NCI-H226 (cell line): ENCODE measurements at regions not wholly inside any gene's neighbourhood (a gene's known extent, or its start where the extent isn't known, plus 50 kb on each side); places are given as distances from the start of the nearest gene placed in this dataset.
"Not testable (repeated sequence)": the region's sequence is repeated elsewhere in the genome, so short reads cannot be mapped to it uniquely, and the experiment has no call there.

ENCODE experiments used
- DNase-seq: peaks from one replicate; pipeline ENCODE4 v3.0.0-alpha.2; 2015

DNA sequence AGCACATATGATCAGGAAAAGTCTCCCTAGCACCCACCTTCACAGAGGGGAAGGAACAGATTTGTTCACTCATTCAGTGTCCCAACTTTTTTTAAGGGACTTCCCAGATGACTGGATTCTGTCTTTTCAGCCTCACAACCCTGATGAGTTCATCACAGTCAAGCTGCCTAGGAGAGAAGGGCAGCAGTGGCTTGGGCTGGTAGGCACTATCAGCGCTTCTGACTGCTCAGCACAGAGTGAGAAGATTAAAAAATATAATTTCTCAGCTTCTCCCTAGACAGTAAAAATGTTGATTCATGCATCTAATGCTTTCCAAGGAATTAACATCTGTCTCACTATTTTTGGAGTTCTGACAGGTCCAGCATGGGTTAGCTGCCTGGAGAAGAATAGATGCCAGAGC lies 328.2 kb downstream of the DTHD1 start:
- no peak for DNase-seq

GRCh38 chr4:36610628-36611027 lies 329.2 kb downstream of the DTHD1 start:
- DNase-seq, result no peak

DNA sequence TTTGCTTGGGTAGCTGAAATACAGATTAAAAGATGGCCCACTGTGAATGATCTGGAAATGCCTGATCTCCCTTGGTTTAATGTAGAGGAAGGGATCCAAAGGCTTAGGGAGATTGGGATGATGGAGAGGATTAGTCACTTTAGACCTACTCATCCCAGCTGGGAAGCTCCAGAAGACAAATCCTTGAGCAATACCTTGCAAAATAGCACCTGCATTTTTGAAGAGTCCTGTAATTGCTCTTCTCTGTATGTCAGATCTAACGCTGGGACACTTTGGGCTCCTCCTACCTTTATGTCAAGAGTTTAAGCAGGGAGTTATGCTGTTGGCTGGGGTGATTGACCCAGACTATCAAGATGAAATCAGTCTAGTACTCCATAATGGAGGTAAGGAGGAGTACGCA lies 331.7 kb downstream of the DTHD1 start:
- DNase-seq, result not testable (repeated sequence)

GRCh38 chr4:36614011-36614410 lies 332.6 kb downstream of the DTHD1 start:
- no peak for DNase-seq

DNA sequence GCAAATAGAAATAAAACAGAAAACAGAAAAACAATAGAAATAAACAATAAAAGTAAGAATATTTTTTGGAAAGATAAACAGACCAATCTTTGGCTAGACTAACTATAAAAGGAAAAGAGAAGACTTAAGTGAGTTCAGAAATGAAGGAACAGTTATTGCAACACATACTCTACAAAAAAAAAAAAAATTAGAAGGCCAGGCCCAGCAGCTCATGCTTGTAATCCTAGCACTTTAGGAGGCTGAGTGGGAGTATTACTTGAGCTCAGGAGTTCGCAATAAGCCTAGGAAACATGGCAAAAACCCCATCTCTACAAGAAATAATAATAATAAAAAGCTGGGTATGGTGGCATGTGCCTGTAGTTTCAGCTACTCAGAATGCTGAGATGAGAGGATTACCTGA lies 336.7 kb downstream of the DTHD1 start:
- DNase-seq, result no peak

DNA sequence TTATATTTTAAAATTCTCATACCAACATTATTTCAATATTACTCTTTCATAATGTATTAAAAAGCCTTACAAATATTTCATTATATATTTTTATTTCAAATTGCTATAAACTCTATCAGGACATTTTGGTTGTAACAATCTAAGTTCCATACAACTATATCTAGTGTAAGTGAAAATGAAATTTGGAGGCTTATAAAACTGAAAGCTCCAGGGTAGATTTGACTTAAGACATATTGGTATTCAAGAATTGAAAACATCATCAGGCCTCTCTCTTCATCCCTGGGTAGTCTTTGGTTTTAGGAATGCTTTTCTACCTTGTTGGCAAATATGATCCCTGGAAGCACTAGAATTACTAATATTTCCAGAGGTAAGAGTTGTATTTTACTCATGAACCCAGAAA lies 342.6 kb downstream of the DTHD1 start:
- no peak for DNase-seq

DNA sequence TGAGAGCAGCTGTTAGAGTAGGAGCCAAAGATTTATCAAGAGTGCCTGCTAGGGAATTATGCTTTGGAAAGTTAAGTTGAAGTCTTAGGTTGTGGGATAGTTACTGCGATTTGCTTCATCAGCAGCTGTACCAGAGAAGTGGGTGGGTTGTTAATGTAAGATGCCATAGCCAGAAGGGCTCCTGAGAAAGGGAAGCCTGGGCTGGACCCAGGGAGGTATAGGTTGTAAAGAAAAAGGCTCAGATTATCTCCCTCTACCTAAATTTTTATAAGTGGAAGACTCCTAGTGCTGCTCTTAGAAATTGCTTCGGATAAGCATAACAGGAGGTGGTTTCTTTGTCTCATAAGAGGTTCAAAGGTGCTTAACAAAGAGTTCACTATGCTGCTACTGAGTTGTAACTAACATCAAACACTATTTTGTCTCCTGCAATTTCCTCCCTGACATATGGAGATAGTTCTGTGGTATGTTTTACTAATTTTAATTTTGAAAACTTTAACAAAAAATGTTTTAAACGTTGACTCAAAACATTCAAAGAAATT lies 356.9 kb downstream of the DTHD1 start:
- no peak for DNase-seq

GRCh38 chr4:36640876-36641275 lies 359.5 kb downstream of the DTHD1 start:
- DNase-seq, result no peak

- DNase-seq, result no peak
Observed at GRCh38 chr4:36651253-36651652, 369.8 kb downstream of the DTHD1 start.

DNA sequence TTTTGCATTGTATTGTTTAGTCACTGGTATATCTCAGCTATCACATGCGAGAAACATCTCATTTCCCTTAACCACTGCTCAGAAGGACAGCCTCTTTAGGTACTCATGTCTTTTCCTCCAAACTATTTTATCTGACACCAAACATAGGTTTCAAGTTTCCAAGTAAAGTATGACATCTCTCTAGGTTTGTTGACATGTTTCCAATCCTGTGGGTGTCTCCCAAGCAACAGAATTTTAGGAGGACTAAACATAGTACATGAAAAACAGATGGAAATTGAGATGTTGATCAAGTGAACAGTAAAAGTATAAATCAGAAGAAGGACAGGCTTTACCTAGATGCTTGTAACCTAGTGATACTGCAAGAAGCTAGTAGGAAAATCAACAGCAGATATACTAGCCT lies 371.4 kb downstream of the DTHD1 start:
- no peak for DNase-seq

DNA sequence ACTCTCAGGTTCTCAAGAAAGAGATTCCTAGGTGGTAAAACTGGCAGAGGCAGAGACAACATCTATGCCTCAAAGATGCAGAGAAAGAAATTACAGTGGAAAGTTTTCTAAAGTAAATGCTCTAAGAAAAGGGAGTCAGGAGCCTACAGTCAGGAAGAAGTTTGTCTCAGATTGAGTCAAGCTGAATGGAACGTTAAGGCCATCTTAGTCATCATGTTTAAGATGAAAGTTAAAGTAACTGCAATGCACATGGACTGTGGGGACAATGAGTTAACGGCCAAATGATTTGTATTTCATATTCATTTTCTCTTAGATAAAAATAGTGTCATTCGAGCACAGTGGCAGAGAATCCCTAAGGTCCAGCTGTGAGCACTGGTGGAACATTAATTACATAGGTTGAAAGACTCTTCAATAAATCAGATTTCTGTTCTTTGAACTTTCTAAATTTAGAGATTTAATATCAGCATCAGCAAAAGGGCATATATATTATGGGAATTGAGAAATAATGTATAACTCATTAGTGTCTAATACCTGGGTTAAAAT lies 384.6 kb downstream of the DTHD1 start:
- DNase-seq, result no peak

GRCh38 chr4:36675436-36675835 lies 394.0 kb downstream of the DTHD1 start:
- DNase-seq, result no peak

DNA sequence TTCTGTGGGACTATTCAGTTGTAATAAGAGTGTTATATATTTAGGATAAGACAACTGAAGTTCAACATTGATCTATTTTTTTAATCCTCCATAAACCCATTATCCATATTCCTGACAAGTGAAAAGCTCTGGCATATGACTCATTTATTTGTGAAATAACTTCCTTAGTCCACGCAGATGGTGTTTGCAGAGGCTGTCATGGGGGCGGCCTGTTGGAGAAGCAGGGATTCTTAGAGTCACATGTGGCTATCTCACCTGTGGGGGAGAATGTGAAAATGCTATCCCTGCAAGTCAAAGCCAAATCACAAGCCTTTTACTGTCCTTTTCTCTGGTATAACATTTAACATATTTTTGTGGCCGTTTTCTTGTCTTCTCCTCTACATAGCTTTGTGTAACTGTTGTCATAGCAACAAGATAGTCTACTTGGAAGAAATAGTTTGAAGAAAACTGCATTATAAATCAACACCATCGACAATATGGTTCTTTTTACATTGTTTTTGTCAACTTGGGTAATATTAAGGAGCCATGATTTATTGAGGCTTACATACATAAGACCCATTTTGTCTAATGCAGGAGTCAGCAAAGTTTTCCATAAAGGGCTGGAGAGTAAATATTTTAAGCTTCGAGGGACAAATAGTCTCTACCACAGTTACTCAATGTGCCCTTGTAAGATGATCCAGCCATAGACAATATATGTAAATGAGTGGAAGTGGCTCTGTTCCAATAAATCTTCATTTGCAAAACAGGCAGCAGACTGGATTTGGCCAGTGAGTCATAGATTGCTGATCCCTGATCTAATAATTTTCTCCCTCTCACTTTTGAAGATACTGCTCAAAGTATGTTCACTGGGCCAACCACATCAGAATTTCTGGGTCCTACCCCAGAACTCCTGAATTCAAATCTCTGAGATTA lies 395.0 kb downstream of the DTHD1 start:
- DNase-seq, result peak; percentile 3

- DNase-seq, result no peak
Observed at GRCh38 chr4:36677112-36677511, 395.7 kb downstream of the DTHD1 start.

DNA sequence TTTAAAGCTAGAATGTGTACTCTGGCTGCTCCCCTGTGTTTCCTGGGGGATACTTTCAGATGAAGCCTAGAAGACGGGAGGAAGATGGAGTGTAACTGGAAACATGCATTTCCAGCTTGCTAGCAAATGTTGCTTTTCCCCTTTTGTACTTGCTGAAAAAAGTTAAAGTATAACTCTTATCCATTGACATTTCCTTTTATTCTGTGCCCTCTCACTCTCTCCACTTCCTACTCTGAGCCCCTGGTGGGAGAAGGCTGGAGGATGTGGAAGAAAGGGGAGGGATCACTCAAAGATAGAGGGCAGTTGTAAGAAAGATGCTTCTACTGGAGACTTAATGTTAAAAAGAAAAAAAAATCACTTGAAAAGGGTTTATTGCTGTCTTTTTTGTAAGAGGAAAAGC lies 396.5 kb downstream of the DTHD1 start:
- no peak for DNase-seq

- no peak for DNase-seq
Observed at GRCh38 chr4:36687681-36688080, 406.3 kb downstream of the DTHD1 start.

DNA sequence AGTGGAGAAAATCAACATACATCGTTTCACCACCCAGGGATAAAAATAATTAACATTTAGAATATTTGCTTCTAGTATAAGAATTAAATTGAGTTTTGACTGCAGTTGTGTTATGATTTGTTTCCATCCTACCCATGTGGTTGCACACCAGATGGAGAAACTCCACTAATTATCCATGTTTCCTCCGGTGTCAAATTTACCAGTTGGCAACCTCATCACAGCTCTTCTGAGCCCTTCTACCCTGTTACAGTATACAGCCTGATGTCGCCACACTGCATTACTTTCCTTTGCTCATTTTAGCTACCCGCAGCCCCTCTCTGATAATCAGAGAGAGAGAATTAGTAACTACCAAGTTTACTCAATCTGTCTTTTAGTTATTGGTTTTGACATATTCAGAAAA lies 411.2 kb downstream of the DTHD1 start:
- DNase-seq, result no peak

GRCh38 chr4:36702245-36702644 lies 420.8 kb downstream of the DTHD1 start:
- DNase-seq, result no peak

GRCh38 chr4:36704289-36704688 lies 422.9 kb downstream of the DTHD1 start:
- DNase-seq, result no peak

GRCh38 chr4:36709991-36710390 lies 428.6 kb downstream of the DTHD1 start:
- no peak for DNase-seq

DNA sequence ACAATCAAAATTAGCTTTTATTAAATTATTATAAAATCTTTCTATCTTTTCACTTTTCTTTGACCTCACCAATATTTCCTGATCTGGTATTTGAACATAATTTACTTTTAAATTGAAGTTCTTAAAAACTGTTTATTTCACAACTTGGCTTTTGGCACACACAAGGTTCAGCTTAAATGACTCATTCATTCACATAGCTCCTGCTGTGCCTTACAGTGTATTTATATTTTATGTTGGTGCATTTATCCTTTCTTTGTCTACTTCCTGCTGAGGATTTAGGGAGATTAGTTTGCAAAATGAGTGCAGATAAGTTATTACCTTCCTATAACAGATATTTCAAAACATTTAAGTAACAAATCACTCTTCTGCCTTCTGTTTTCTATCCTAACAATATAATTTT lies 430.6 kb downstream of the DTHD1 start:
- DNase-seq, result no peak

- no peak for DNase-seq
Observed at GRCh38 chr4:36716874-36717273, 435.5 kb downstream of the DTHD1 start.

DNA sequence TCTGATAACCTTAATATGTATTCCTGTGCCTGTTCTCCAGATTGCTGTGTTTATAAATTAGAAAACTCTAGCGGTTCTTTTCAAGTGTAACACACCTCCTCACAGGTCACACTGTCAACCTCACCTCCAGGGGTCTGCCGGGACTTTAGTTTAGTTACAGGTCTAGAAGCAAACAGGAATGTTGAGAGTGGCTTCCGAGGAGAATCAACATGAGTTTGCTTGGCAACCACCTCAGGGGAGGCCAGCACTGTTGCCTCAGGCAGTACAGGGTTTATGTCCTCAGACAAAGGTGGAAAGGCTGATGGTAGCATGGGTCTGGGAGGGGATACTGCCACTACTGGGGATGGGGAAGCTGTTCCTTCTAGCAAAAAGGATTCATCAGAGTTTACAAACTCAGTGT lies 438.0 kb downstream of the DTHD1 start:
- DNase-seq, result no peak

GRCh38 chr4:36722986-36723385 lies 441.6 kb downstream of the DTHD1 start:
- DNase-seq, result no peak

DNA sequence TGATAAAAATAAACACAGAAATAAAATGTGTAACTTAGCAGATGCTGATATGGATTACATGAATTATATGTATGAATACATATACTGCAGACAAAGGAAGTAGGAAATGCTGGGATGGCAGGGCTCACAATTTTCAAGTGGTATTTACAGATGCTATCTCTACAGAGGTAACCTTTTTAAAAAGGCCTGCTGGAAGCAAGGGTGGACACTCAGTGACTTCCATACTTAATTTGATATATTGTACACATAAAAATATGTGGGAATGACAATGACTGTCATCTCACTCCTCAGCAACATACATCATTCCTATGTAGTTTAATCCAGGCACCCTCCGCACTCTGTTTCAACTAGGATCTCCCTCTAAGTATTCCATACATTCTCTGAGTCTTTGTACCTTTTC lies 452.9 kb downstream of the DTHD1 start:
- no peak for DNase-seq
